ENCODE measurements at regions not wholly inside any gene's neighbourhood (a gene's known extent, or its start where the extent isn't known, plus 50 kb on each side); places are given as distances from the start of the nearest gene placed in this dataset.
A peak's percentile ranks its signal among the peaks of the same experiment; 100 is the strongest.
"Not testable (repeated sequence)": the region's sequence is repeated elsewhere in the genome, so short reads cannot be mapped to it uniquely, and the experiment has no call there.

- H3K4me1 ChIP-seq (ENCODE audit: low read depth), result no peaks in the 10 kb centered on the region
- no peak for DNase-seq (ENCODE audit: low read depth in 1 of 2, low spot score in 1 of 2)
- no peaks in the 10 kb centered on the region for H3K9me3 ChIP-seq (ENCODE audit: low read depth)
- H3K4me3 ChIP-seq, result no peak overlapping the region
- no peaks in the 10 kb centered on the region for H3K36me3 ChIP-seq
- H3K27ac ChIP-seq, result no peak overlapping the region
- no peak for TF ChIP-seq CTCF (IDR thresholded peaks at IDR 0.05; ENCODE audit: low read depth, low read length)
- no peaks in the 10 kb centered on the region for H3K27me3 ChIP-seq
Observed at GRCh38 chr2:35496022-35496421, 859.6 kb upstream of the CRIM1 start.

GRCh38 chr2:35495182-35495581 lies 860.4 kb upstream of the CRIM1 start:
- DNase-seq (ENCODE audit: low read depth in 1 of 2, low spot score in 1 of 2), result no peak
- Histone ChIP-seq H3K27me3 (no peaks in the 10 kb centered on the region), H3K27ac (no peak overlapping the region), H3K4me3 (no peak overlapping the region), H3K4me1 (ENCODE audit: low read depth) (no peaks in the 10 kb centered on the region), H3K9me3 (ENCODE audit: low read depth) (no peaks in the 10 kb centered on the region), H3K36me3 (no peaks in the 10 kb centered on the region)
- no peak for TF ChIP-seq CTCF (IDR thresholded peaks at IDR 0.05; ENCODE audit: low read depth, low read length)

GRCh38 chr2:35478121-35478520 lies 877.5 kb upstream of the CRIM1 start:
- not testable (repeated sequence) for H3K4me3 ChIP-seq; DNase-seq (ENCODE audit: low read depth in 1 of 2, low spot score in 1 of 2); H3K4me1 ChIP-seq (ENCODE audit: low read depth); H3K27ac ChIP-seq; H3K36me3 ChIP-seq; H3K27me3 ChIP-seq; H3K9me3 ChIP-seq (ENCODE audit: low read depth)

GRCh38 chr2:35468245-35468644 lies 887.3 kb upstream of the CRIM1 start:
- no peaks in the 10 kb centered on the region for H3K9me3 ChIP-seq (ENCODE audit: low read depth)
- TF ChIP-seq CTCF (IDR thresholded peaks at IDR 0.05; ENCODE audit: low read depth, low read length), result no peak
- H3K27me3 ChIP-seq, result no peaks in the 10 kb centered on the region
- no peak for DNase-seq (ENCODE audit: low read depth in 1 of 2, low spot score in 1 of 2)
- H3K27ac ChIP-seq, result no peak overlapping the region
- H3K4me1 ChIP-seq (ENCODE audit: low read depth), result no peaks in the 10 kb centered on the region
- H3K4me3 ChIP-seq, result no peak overlapping the region
- H3K36me3 ChIP-seq, result no peaks in the 10 kb centered on the region

GRCh38 chr2:35463805-35464596 lies 891.6 kb upstream of the CRIM1 start:
- H3K4me1 ChIP-seq (ENCODE audit: low read depth), result no peaks in the 10 kb centered on the region
- no peaks in the 10 kb centered on the region for H3K27me3 ChIP-seq
- DNase-seq (ENCODE audit: low read depth in 1 of 2, low spot score in 1 of 2), result no peak
- TF ChIP-seq CTCF (IDR thresholded peaks at IDR 0.05; ENCODE audit: low read depth, low read length), result no peak
- no peaks in the 10 kb centered on the region for H3K9me3 ChIP-seq (ENCODE audit: low read depth)
- H3K36me3 ChIP-seq, result no peaks in the 10 kb centered on the region
- no peak overlapping the region for H3K4me3 ChIP-seq
- no peak overlapping the region for H3K27ac ChIP-seq

- DNase-seq (ENCODE audit: low read depth in 1 of 2, low spot score in 1 of 2), result peak in 1 of 2 donors; percentile 6
- no peak overlapping the region for H3K27ac ChIP-seq
- no peak for TF ChIP-seq CTCF (IDR thresholded peaks at IDR 0.05; ENCODE audit: low read depth, low read length)
Observed at GRCh38 chr2:35462226-35462998, 893.2 kb upstream of the CRIM1 start.

More at GRCh38 chr2:35462226-35462998, 893.2 kb upstream of the CRIM1 start:
- H3K36me3 ChIP-seq, result no peaks in the 10 kb centered on the region
- no peaks in the 10 kb centered on the region for H3K4me1 ChIP-seq (ENCODE audit: low read depth)
- H3K4me3 ChIP-seq, result no peak overlapping the region
- no peaks in the 10 kb centered on the region for H3K27me3 ChIP-seq
- no peaks in the 10 kb centered on the region for H3K9me3 ChIP-seq (ENCODE audit: low read depth)
